ENCODE measurements at regions not wholly inside any gene's neighbourhood (a gene's known extent, or its start where the extent isn't known, plus 50 kb on each side); places are given as distances from the start of the nearest gene placed in this dataset.

DNA sequence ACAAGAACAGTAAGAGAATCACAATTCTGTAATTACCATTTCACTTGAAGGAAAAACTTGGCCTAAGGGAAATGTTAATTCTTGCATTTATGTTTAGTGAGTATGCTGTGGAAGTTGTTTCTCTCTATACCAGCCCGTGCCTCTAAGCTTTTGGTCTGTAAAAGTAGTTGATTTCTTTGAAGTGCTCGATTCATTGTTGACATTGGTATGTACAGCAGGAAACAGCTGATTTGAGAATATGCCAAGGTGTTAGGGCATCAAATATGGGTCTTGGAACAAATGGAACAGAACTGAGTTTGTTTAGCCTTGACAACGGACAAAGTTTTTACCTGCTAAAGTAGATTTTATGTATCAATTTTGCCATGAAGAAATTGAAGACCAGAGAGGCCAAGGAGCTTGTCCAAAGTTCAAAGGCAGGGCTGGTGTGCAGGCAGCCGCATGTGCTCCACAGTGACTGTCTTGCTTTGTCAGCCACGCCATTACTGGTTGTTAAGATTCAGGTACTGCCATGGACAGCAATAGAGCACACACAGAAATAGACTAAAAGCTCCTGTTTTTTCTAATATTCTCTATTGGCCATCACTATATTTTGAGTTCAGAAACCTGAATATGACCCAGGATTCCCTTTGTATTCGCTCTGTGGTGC, 75.5 kb upstream of the TLR3 start:
- in situ Hi-C loops (cut with MboI; ENCODE audit: low sequenced_read_pairs), result no loop called here
- DNase-seq (ENCODE audit: low spot score in 2 of 2), result no peak
- H3K36me3 ChIP-seq (replicated peaks), result no peaks in the 10 kb centered on the region

GRCh38 chr4:185994750-185995149, 74.2 kb upstream of the TLR3 start:
- H3K4me3 ChIP-seq, result no peak overlapping the region
- no peak for DNase-seq (ENCODE audit: low spot score in 2 of 2)
- no peaks in the 10 kb centered on the region; the same call in 1 of the 2 replicates for H3K9me3 ChIP-seq
- H3K27me3 ChIP-seq (ENCODE audit: low read depth), result no peaks in the 10 kb centered on the region
- no peaks in the 10 kb centered on the region for H3K36me3 ChIP-seq (replicated peaks)
- in situ Hi-C loops (cut with MboI; ENCODE audit: low sequenced_read_pairs), result no loop called here
- no peaks in the 10 kb centered on the region for H3K4me1 ChIP-seq

More for the DNA sequence above, 75.5 kb upstream of the TLR3 start:
- no peaks in the 10 kb centered on the region for H3K4me1 ChIP-seq
- no peaks in the 10 kb centered on the region; the same call in 1 of the 2 replicates for H3K9me3 ChIP-seq
- no peak overlapping the region for H3K4me3 ChIP-seq
- H3K27me3 ChIP-seq (ENCODE audit: low read depth), result no peaks in the 10 kb centered on the region

DNA sequence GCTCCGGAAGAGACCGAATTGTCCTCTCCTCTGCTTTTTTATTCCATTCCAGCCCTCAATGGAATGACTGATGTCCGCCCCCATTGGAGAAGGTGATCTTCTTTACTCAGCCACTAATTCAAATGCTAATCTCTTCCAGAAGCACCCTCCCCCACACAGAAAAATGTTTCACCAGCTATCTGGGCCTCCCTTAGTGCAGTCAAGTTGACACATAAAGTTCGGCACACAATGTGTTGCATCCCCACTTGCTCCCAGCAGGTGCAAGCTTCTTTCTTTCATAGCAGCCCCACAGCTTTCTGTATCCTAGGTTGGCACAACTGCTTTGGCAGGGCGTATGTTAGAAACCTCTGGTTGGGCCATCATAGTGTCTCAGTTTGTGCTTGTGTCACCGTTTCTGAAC, 73.3 kb upstream of the TLR3 start:
- Histone ChIP-seq H3K9me3 (no peaks in the 10 kb centered on the region; the same call in 1 of the 2 replicates), H3K4me1 (no peaks in the 10 kb centered on the region), H3K4me3 (no peak overlapping the region), H3K36me3 (replicated peaks) (no peaks in the 10 kb centered on the region), H3K27me3 (ENCODE audit: low read depth) (no peaks in the 10 kb centered on the region)
- no peak for DNase-seq (ENCODE audit: low spot score in 2 of 2)
- in situ Hi-C loops (cut with MboI; ENCODE audit: low sequenced_read_pairs), result no loop called here

DNA sequence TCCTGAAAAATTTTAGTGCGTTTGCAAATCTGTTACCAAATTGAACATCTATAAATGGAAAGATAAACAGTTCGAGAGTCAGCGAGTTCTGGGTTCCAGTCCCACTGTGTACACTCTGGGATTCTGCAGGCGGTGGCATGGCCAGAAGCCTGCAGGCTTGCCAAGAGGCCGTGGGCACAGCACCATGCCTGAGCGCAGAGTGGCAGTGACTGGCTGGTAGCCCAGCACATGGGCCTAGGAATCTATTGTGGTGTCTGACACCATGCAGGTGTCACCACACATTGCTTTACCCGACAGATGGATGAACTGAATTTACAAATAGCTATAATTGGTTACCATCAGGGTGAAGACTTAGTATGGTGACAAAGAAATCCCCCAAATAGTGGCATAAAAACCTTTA, 71.7 kb upstream of the TLR3 start:
- Histone ChIP-seq H3K9me3 (no peaks in the 10 kb centered on the region; the same call in 1 of the 2 replicates), H3K4me3 (no peak overlapping the region), H3K4me1 (no peaks in the 10 kb centered on the region), H3K27me3 (ENCODE audit: low read depth) (no peaks in the 10 kb centered on the region), H3K36me3 (replicated peaks) (no peaks in the 10 kb centered on the region)
- in situ Hi-C loops (cut with MboI; ENCODE audit: low sequenced_read_pairs), result no loop called here
- DNase-seq (ENCODE audit: low spot score in 2 of 2), result no peak

GRCh38 chr4:185998791-185999190, 70.2 kb upstream of the TLR3 start:
- no peak for DNase-seq (ENCODE audit: low spot score in 2 of 2)
- Histone ChIP-seq H3K4me3 (no peak overlapping the region), H3K27me3 (ENCODE audit: low read depth) (no peaks in the 10 kb centered on the region), H3K9me3 (no peaks in the 10 kb centered on the region; the same call in 1 of the 2 replicates), H3K36me3 (replicated peaks) (no peaks in the 10 kb centered on the region), H3K4me1 (no peaks in the 10 kb centered on the region)
- in situ Hi-C loops (cut with MboI; ENCODE audit: low sequenced_read_pairs), result no loop called here

DNA sequence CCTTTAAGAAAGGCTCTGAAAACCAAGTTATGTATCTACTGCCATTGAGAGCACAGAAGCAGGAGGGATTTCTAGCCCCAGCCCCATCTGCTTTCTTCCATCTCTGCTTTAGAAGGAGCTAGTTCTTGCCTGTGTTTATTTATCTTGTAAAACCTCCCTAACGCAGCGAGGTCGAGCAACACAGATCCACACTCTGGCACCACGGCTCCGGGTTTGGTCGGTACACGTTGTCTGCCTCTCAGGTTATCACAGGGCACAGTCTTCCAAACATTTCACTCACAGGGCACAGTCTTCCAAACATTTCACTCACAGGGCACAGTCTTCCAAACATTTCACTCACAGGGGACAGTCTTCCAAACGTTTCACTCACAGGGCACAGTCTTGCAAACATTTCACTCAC, 69.7 kb upstream of the TLR3 start:
- Histone ChIP-seq H3K9me3 (no peaks in the 10 kb centered on the region; the same call in 1 of the 2 replicates), H3K4me1 (no peaks in the 10 kb centered on the region), H3K36me3 (replicated peaks) (no peaks in the 10 kb centered on the region), H3K4me3 (no peak overlapping the region), H3K27me3 (ENCODE audit: low read depth) (no peaks in the 10 kb centered on the region)
- in situ Hi-C loops (cut with MboI; ENCODE audit: low sequenced_read_pairs), result no loop called here
- no peak for DNase-seq (ENCODE audit: low spot score in 2 of 2)

DNA sequence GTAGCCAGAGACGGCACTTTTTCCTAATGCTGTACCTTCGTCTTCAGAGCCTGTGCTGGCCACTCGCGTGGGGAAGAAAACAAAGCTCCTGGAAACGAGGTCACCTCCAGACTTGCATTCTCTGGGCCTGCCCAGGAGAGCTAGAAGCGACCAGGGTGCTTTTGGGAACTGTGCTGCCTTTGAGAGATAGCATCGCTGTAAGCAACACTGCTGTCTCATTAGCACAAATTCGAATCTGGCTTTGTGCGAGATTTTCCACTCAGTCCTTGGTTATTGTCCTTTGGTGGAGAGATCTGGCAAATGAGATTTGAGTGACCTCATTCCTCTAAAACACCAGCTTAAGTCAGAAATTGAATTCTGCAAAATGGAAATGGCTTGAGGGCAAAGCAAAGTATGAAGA, 66.1 kb upstream of the TLR3 start:
- in situ Hi-C loops (cut with MboI; ENCODE audit: low sequenced_read_pairs), result no loop called here
- no peak overlapping the region for H3K4me3 ChIP-seq
- H3K27me3 ChIP-seq (ENCODE audit: low read depth), result no peaks in the 10 kb centered on the region
- H3K36me3 ChIP-seq (replicated peaks), result no peaks in the 10 kb centered on the region
- H3K4me1 ChIP-seq, result no peaks in the 10 kb centered on the region
- no peak for DNase-seq (ENCODE audit: low spot score in 2 of 2)
- H3K9me3 ChIP-seq, result no peaks in the 10 kb centered on the region

DNA sequence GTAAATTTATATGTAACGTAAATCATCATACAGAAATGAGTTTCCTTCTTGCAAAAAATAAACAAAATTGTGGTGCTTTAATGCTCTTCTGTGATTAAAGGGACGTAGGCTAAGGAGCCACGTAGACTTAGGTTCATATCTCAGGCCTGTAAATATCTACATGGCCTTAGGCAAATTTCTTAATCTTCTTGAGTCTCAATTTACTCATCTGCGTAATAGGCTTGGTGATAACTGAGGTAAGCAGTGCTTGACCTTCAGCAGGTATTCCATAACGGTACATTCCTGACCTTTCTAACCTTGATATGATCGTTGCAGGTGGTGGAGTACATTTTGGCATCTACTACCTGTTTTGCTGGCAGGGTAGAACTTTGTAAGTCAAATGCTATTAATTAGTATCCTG, 65.2 kb upstream of the TLR3 start:
- DNase-seq (ENCODE audit: low spot score in 2 of 2), result no peak
- no peaks in the 10 kb centered on the region for H3K4me1 ChIP-seq
- in situ Hi-C loops (cut with MboI; ENCODE audit: low sequenced_read_pairs), result no loop called here

DNA sequence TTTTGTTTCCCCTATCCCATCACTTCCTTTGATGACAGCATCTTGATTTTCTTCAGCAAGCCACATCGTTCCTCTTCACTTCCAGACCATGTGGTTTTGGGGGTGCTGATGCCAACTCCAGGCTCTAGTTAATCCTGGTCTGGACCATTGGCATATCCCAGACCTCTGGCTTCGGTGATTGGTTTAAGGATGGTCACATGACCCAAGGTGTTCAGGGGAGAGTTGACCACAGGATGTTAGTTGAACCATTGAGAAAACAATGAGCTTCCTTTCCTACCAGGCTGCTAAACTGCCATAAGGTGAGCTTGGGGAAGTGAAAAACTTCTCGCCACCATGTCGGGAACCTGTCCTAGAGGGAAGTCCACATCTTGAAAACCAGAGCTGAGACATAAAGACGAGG, 60.9 kb upstream of the TLR3 start:
- Histone ChIP-seq H3K36me3 (replicated peaks) (no peaks in the 10 kb centered on the region), H3K4me1 (no peaks in the 10 kb centered on the region; the same call in 1 of the 2 replicates), H3K27me3 (ENCODE audit: low read depth) (no peaks in the 10 kb centered on the region), H3K9me3 (no peaks in the 10 kb centered on the region), H3K4me3 (no peak overlapping the region)
- DNase-seq (ENCODE audit: low spot score in 2 of 2), result no peak
- in situ Hi-C loops (cut with MboI; ENCODE audit: low sequenced_read_pairs), result no loop called here

More for the DNA sequence above, 65.2 kb upstream of the TLR3 start:
- H3K27me3 ChIP-seq (ENCODE audit: low read depth), result no peaks in the 10 kb centered on the region
- H3K4me3 ChIP-seq, result no peak overlapping the region
- no peaks in the 10 kb centered on the region for H3K36me3 ChIP-seq (replicated peaks)
- H3K9me3 ChIP-seq, result no peaks in the 10 kb centered on the region

GRCh38 chr4:186009976-186010375, 59.0 kb upstream of the TLR3 start:
- in situ Hi-C loops (cut with MboI; ENCODE audit: low sequenced_read_pairs), result no loop called here
- Histone ChIP-seq H3K4me3 (no peak overlapping the region), H3K4me1 (peaks cover 14% of the 10 kb centered on the region), H3K27me3 (ENCODE audit: low read depth) (no peaks in the 10 kb centered on the region), H3K9me3 (no peaks in the 10 kb centered on the region), H3K36me3 (replicated peaks) (no peaks in the 10 kb centered on the region)
- no peak for DNase-seq (ENCODE audit: low spot score in 2 of 2)

DNA sequence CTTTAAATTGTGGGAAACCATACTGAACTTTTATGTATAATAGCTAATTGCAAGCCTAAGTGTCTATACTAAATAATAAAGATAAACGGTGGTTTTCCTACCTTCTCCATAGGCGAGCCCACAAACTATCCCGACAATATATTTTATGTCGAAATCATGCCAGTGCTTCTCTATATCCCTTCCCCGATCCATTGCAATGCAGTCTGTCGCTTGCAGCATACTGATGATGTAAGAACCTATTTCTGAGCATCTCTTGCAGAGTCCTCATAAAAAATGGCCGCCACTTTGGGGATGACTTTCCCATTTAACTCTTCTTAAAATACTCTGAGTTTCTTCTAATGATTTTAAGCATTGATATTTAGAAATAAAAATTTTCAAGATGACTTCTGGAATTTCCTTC, 58.1 kb upstream of the TLR3 start:
- Histone ChIP-seq H3K9me3 (no peaks in the 10 kb centered on the region), H3K4me3 (no peak overlapping the region), H3K27me3 (ENCODE audit: low read depth) (no peaks in the 10 kb centered on the region), H3K36me3 (replicated peaks) (no peaks in the 10 kb centered on the region), H3K4me1 (peaks cover 14% of the 10 kb centered on the region)
- in situ Hi-C loops (cut with MboI; ENCODE audit: low sequenced_read_pairs), result no loop called here
- DNase-seq (ENCODE audit: low spot score in 2 of 2), result no peak

DNA sequence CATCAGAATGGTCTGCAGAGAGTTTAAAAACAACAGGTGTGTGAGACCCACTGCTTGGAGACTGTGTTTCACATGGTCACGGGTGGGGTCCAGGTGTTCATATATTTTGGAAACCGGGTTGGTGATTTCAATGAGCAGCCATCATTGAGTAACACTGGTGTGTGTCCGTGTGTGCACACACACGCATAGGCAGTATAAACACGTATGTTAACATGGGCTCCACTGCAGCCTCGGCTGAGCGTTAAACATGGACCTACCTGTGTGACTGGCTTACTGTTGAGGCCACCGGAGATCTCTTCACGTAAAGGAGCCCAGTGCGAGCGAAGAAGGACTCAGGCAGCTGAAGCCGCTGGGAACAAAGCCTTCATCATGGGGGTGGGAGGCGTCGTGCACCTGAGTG, 56.9 kb upstream of the TLR3 start:
- no peak for DNase-seq (ENCODE audit: low spot score in 2 of 2)
- Histone ChIP-seq H3K4me3 (no peak overlapping the region), H3K27me3 (ENCODE audit: low read depth) (no peaks in the 10 kb centered on the region), H3K9me3 (no peaks in the 10 kb centered on the region), H3K36me3 (replicated peaks) (no peaks in the 10 kb centered on the region), H3K4me1 (peaks cover 14% of the 10 kb centered on the region)
- in situ Hi-C loops (cut with MboI; ENCODE audit: low sequenced_read_pairs), result no loop called here

- H3K9me3 ChIP-seq, result no peaks in the 10 kb centered on the region
- H3K36me3 ChIP-seq (replicated peaks), result no peaks in the 10 kb centered on the region
- H3K4me3 ChIP-seq, result no peak overlapping the region
- peak in 1 of 2 experiments; percentile 65 for DNase-seq (ENCODE audit: low spot score in 2 of 2)
- in situ Hi-C loops (cut with MboI; ENCODE audit: low sequenced_read_pairs), result no loop called here
- peaks cover 14% of the 10 kb centered on the region for H3K4me1 ChIP-seq
- no peaks in the 10 kb centered on the region for H3K27me3 ChIP-seq (ENCODE audit: low read depth)
These were observed 55.4 kb upstream of the TLR3 start for GRCh38 chr4:186013419-186014186.

DNA sequence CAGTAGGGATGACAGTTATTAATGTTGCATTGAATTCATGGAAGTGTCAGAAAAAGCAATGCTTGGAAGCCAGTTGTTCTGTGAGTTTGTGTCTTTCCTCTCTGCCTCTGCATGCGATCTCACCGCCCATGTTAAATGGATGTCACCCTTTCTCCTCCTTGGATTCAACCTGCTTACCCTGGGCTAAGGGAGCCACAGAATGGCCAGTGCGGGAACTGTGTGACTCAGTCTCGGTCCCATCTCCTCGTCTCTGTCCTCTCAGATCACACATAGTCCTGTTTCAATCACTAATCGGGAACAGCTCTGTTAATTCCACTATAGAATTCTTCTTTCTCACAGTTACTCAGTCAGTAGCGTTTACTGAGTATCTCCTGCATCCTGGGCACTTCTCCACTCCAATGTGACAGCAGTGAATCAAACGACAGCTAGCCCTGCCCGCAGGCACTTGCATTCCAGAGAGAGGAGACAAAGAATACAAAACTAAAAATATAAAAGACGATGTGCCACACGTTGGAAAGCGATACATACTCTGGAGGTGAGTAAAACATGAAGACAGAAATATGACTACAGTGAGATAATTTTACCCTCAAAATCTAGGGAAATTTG, 53.6 kb upstream of the TLR3 start:
- H3K9me3 ChIP-seq, result no peaks in the 10 kb centered on the region
- H3K36me3 ChIP-seq (replicated peaks), result no peaks in the 10 kb centered on the region
- peaks cover 14% of the 10 kb centered on the region for H3K4me1 ChIP-seq
- no peaks in the 10 kb centered on the region for H3K27me3 ChIP-seq (ENCODE audit: low read depth)
- DNase-seq (ENCODE audit: low spot score in 2 of 2), result no peak
- H3K4me3 ChIP-seq, result no peak overlapping the region
- in situ Hi-C loops (cut with MboI; ENCODE audit: low sequenced_read_pairs), result no loop called here
